PC-9 (cell line): ENCODE measurements at regions not wholly inside any gene's neighbourhood (a gene's known extent, or its start where the extent isn't known, plus 50 kb on each side); places are given as distances from the start of the nearest gene placed in this dataset.

Source experiments
- EZH2 ChIP-seq: fragments of 200-600 bp; sonication (generic); IDR thresholded peaks from 2 replicates; pipeline ENCODE4 v1.8.0; 2017; ENCODE audit warnings: antibody characterized with exemption, low read depth
- TF ChIP-seq, protein P1 (sequence below): fragments of 200-600 bp; sonication (generic); conservative IDR thresholded peaks from 2 replicates; pipeline ENCODE4 v1.6.1; 2017; ENCODE audit warnings: mixed run types, antibody characterized with exemption, mild to moderate bottlenecking, moderate library complexity

DNA sequence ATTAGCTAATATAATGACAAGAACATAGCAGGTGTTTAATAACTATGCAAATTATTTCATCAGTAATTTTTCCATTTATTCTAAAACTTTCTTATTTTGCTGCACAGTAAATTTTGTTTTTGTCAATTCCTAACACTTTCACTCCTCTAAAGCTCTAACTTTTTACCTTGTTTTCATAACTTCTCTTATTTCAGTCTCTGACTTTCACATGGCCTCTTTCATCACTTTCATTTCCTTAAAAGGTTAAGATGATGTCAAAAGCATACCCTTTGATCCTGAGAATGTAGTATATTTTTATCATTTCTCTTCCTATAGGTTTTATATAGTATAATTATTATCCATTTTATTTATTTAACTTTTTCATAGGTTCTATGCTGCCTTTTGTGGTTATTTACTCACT, 1325.8 kb upstream of the ALCAM start:
- TF ChIP-seq, protein P1, sequence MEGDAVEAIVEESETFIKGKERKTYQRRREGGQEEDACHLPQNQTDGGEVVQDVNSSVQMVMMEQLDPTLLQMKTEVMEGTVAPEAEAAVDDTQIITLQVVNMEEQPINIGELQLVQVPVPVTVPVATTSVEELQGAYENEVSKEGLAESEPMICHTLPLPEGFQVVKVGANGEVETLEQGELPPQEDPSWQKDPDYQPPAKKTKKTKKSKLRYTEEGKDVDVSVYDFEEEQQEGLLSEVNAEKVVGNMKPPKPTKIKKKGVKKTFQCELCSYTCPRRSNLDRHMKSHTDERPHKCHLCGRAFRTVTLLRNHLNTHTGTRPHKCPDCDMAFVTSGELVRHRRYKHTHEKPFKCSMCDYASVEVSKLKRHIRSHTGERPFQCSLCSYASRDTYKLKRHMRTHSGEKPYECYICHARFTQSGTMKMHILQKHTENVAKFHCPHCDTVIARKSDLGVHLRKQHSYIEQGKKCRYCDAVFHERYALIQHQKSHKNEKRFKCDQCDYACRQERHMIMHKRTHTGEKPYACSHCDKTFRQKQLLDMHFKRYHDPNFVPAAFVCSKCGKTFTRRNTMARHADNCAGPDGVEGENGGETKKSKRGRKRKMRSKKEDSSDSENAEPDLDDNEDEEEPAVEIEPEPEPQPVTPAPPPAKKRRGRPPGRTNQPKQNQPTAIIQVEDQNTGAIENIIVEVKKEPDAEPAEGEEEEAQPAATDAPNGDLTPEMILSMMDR: no peak
- no peak for TF ChIP-seq EZH2
